ENCODE measurements at regions not wholly inside any gene's neighbourhood (a gene's known extent, or its start where the extent isn't known, plus 50 kb on each side); places are given as distances from the start of the nearest gene placed in this dataset.

GRCh38 chr1:185490924-185491323 lies 173.9 kb upstream of the IVNS1ABP start:
- Mint-ChIP-seq H3K27ac (no peak overlapping the region), H3K27me3 (no peaks in the 10 kb centered on the region), H3K9me3 (no peaks in the 10 kb centered on the region), H3K4me3 (no peak overlapping the region), H3K4me1 (no peaks in the 10 kb centered on the region), H3K36me3 (ENCODE audit: low read depth) (no peaks in the 10 kb centered on the region)
- TF ChIP-seq, protein P1, sequence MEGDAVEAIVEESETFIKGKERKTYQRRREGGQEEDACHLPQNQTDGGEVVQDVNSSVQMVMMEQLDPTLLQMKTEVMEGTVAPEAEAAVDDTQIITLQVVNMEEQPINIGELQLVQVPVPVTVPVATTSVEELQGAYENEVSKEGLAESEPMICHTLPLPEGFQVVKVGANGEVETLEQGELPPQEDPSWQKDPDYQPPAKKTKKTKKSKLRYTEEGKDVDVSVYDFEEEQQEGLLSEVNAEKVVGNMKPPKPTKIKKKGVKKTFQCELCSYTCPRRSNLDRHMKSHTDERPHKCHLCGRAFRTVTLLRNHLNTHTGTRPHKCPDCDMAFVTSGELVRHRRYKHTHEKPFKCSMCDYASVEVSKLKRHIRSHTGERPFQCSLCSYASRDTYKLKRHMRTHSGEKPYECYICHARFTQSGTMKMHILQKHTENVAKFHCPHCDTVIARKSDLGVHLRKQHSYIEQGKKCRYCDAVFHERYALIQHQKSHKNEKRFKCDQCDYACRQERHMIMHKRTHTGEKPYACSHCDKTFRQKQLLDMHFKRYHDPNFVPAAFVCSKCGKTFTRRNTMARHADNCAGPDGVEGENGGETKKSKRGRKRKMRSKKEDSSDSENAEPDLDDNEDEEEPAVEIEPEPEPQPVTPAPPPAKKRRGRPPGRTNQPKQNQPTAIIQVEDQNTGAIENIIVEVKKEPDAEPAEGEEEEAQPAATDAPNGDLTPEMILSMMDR (IDR thresholded peaks at IDR 0.05) = no peak
- no peak for ATAC-seq (ENCODE audit: low read depth)
- no peak for DNase-seq
- POLR2A ChIA-PET = no interaction called here
- intact Hi-C loops (cut with micrococcal nuclease) = no loop called here
- CTCF ChIA-PET = no interaction called here

DNA sequence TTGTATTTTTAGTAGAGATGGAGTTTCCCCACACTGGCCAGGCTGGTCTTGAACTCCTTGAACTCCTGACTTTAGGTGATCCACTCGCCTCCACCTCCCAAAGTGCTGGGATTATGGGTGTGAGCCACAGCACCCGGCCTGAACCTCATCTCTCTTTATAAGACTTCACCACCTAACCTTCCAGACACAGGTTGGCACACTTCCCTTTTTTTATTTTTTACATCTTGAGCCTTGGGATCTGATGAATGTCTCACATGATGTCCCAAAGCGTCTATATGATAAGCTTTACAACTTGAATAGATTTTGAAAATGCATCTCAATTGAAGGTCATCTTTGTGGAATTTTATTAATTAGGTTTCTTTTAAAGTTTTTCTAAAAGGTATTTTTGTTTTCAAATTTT lies 172.4 kb upstream of the IVNS1ABP start:
- Mint-ChIP-seq H3K36me3 (ENCODE audit: low read depth) (no peaks in the 10 kb centered on the region), H3K27me3 (no peaks in the 10 kb centered on the region), H3K4me1 (no peaks in the 10 kb centered on the region), H3K27ac (no peak overlapping the region), H3K4me3 (no peak overlapping the region), H3K9me3 (no peaks in the 10 kb centered on the region)
- POLR2A ChIA-PET = no interaction called here
- ATAC-seq (ENCODE audit: low read depth) (no peak), DNase-seq (no peak)
- CTCF ChIA-PET = no interaction called here
- TF ChIP-seq, protein P1 (IDR thresholded peaks at IDR 0.05) = no peak
- intact Hi-C loops (cut with micrococcal nuclease) = no loop called here

DNA sequence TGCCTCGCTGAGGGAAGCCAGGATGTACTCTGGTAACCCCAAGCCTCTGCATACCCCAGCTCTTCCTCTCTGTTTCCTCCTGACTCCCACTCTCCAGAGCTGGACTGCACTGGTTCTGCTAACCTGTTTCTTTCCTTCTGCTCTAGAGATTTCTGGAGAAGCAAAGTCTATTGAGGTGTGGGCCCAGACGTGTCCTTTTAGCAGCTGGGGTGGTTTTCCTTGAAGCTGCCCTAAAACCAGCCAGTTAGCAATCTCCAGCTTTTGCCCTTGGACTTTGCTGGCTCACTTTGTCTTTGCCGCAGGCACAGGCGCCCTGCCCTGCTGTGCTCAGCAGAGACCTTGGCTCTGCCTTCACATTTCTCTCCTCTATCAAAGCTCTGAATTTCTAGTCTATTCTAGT lies 171.8 kb upstream of the IVNS1ABP start:
- ATAC-seq (ENCODE audit: low read depth) = no peak

GRCh38 chr1:185487936-185488335 lies 170.9 kb upstream of the IVNS1ABP start:
- no peak overlapping the region for H3K4me3 Mint-ChIP-seq

More for the DNA sequence above, 171.8 kb upstream of the IVNS1ABP start:
- H3K4me3 Mint-ChIP-seq = no peak overlapping the region
- no peaks in the 10 kb centered on the region for H3K27me3 Mint-ChIP-seq
- H3K4me1 Mint-ChIP-seq = no peaks in the 10 kb centered on the region
- TF ChIP-seq, protein P1 (IDR thresholded peaks at IDR 0.05) = no peak
- no peak overlapping the region for H3K27ac Mint-ChIP-seq
- H3K9me3 Mint-ChIP-seq = no peaks in the 10 kb centered on the region
- no peak for DNase-seq
- intact Hi-C loops (cut with micrococcal nuclease) = no loop called here
- H3K36me3 Mint-ChIP-seq (ENCODE audit: low read depth) = no peaks in the 10 kb centered on the region
- POLR2A ChIA-PET = no interaction called here
- CTCF ChIA-PET = no interaction called here

DNA sequence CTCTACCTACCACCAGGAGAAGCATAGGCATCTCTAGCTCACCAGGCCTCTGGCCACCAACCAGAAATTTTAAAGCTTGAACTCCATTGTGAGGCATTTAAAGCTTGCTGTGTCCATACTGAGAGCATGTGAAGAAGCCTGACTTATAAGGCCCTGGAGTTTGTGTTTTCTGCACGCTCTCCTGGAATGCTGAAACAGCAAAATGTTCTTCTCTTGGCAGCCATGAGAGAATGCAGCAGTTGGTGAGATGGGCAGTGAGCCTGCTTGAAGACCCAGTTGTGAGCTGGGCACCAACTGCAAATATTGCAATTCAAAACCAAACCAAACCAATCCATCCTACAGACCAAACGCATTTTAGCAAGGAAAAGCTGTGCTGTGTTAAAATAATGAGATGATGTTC lies 170.0 kb upstream of the IVNS1ABP start:
- H3K36me3 Mint-ChIP-seq (ENCODE audit: low read depth) = no peaks in the 10 kb centered on the region
- no peaks in the 10 kb centered on the region for H3K4me1 Mint-ChIP-seq
- DNase-seq (no peak), ATAC-seq (ENCODE audit: low read depth) (no peak)
- CTCF ChIA-PET = no interaction called here
- H3K27ac Mint-ChIP-seq = no peak overlapping the region
- TF ChIP-seq, protein P1 (IDR thresholded peaks at IDR 0.05) = no peak
- no peak overlapping the region for H3K4me3 Mint-ChIP-seq
- H3K9me3 Mint-ChIP-seq = no peaks in the 10 kb centered on the region
- intact Hi-C loops (cut with micrococcal nuclease) = no loop called here
- POLR2A ChIA-PET = no interaction called here
- no peaks in the 10 kb centered on the region for H3K27me3 Mint-ChIP-seq

More at GRCh38 chr1:185487936-185488335, 170.9 kb upstream of the IVNS1ABP start:
- ChIA-PET POLR2A (no interaction called here), CTCF (no interaction called here)
- Mint-ChIP-seq H3K27ac (no peak overlapping the region), H3K9me3 (no peaks in the 10 kb centered on the region), H3K27me3 (no peaks in the 10 kb centered on the region), H3K36me3 (ENCODE audit: low read depth) (no peaks in the 10 kb centered on the region), H3K4me1 (no peaks in the 10 kb centered on the region)
- intact Hi-C loops (cut with micrococcal nuclease) = no loop called here
- DNase-seq (no peak), ATAC-seq (ENCODE audit: low read depth) (no peak)
- TF ChIP-seq, protein P1 (IDR thresholded peaks at IDR 0.05) = no peak

All from activated B cell treated with CpG ODN at 0.5 μM for 24 hours (primary cell).